Thoracic aorta (tissue), 2 donors: ENCODE measurements at regions not wholly inside any gene's neighbourhood (a gene's known extent, or its start where the extent isn't known, plus 50 kb on each side); places are given as distances from the start of the nearest gene placed in this dataset.

ENCODE experiments used
- ATAC-seq: fragments of 150-250 bp; one replicate; pipeline ENCODE4 v1.8.0; 2017; ENCODE audit warnings: low read depth; ENCODE audit not compliant: insufficient number of reproducible peaks, low FRiP score
- DNase-seq: peaks from one replicate; pipeline ENCODE4 v3.0.0-alpha.2; 2020; ENCODE audit warnings: low spot score
- H3K27ac ChIP-seq, 2 donors: fragments of 200-600 bp; sonication (generic); 1 replicate in 1 of 2; 2 replicates in 1 of 2; pipeline ENCODE4 v1.5.1; 2016; ENCODE audit warnings: mild to moderate bottlenecking in 2 of 2, moderate library complexity in 2 of 2
- H3K27me3 ChIP-seq: fragments of 200-600 bp; sonication (generic); replicated peaks from 2 replicates; pipeline ENCODE4 v1.6.0; 2016; ENCODE audit warnings: mild to moderate bottlenecking; ENCODE audit not compliant: insufficient read depth
- H3K36me3 ChIP-seq: fragments of 200-600 bp; sonication (generic); one replicate; pipeline ENCODE4 v1.5.1; 2016
- H3K4me1 ChIP-seq, 2 donors: fragments of 200-600 bp; sonication (generic); 1 replicate in 1 of 2; 2 replicates in 1 of 2; pipeline versions ENCODE4 v1.5.1 to v1.6.0; 2016; ENCODE audit warnings: low read depth in 2 of 2, mild to moderate bottlenecking in 1 of 2; ENCODE audit not compliant: control insufficient read depth in 1 of 2
- H3K4me3 ChIP-seq: fragments of 200-600 bp; sonication (generic); 2 replicates; pipeline ENCODE4 v1.5.1; 2016; ENCODE audit warnings: mild to moderate bottlenecking
- H3K9me3 ChIP-seq: fragments of 200-600 bp; sonication (generic); 2 replicates; pipeline ENCODE4 v1.5.1; 2016
- TF ChIP-seq, protein P1 (sequence below): fragments of 200-600 bp; sonication (generic); IDR thresholded peaks from one replicate; pipeline ENCODE4 v1.5.1; 2019; ENCODE audit warnings: antibody characterized with exemption

DNA sequence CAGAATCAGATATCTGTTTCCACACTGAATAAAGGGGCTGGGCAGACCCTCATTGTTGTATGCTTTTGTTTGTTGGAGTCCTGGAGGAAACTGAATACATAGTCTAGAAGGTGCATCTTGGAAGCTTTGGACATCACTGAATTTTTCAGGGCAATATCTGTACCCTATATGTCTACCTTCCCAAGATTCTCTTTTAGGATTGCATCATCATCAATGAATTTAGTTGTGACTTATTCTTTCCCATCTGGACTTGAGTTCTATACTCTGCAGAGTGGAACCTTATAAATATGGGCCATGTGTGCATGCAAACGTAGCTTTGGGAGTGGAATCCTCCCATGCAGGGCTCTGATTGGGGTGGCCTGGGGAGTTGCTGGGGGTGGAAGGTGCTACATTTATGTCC is 60.7 kb upstream of the PROKR2 start:
- no peaks in the 10 kb centered on the region for H3K36me3 ChIP-seq
- ATAC-seq (no peak), DNase-seq (no peak)
- H3K27me3 ChIP-seq: no peaks in the 10 kb centered on the region
- H3K4me3 ChIP-seq: no peak overlapping the region
- no peak overlapping the region for H3K27ac ChIP-seq
- H3K4me1 ChIP-seq: no peaks in the 10 kb centered on the region
- no peaks in the 10 kb centered on the region for H3K9me3 ChIP-seq
- TF ChIP-seq, protein P1, sequence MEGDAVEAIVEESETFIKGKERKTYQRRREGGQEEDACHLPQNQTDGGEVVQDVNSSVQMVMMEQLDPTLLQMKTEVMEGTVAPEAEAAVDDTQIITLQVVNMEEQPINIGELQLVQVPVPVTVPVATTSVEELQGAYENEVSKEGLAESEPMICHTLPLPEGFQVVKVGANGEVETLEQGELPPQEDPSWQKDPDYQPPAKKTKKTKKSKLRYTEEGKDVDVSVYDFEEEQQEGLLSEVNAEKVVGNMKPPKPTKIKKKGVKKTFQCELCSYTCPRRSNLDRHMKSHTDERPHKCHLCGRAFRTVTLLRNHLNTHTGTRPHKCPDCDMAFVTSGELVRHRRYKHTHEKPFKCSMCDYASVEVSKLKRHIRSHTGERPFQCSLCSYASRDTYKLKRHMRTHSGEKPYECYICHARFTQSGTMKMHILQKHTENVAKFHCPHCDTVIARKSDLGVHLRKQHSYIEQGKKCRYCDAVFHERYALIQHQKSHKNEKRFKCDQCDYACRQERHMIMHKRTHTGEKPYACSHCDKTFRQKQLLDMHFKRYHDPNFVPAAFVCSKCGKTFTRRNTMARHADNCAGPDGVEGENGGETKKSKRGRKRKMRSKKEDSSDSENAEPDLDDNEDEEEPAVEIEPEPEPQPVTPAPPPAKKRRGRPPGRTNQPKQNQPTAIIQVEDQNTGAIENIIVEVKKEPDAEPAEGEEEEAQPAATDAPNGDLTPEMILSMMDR: no peak

DNA sequence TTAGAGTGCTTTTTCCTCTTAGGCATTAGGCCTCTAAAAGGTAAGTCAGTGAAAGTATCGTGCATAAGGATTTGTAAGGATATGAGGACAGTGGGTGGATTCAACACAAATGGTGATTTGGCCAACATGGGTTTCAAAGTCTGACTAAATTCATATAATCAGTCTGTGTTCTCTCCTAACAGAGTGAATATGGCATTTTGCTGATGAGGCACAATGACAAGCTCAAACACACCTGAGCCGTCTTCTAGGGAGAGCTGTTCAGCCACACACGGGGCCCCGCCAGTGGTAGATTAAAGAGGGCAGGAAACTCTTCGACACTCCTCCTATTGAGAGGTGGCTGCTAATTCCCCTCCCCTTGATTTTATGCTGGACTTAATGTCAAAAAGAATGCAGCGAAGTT is 59.5 kb upstream of the PROKR2 start:
- no peaks in the 10 kb centered on the region for H3K36me3 ChIP-seq
- H3K4me3 ChIP-seq: no peak overlapping the region
- ATAC-seq (no peak), DNase-seq (no peak)
- no peak overlapping the region for H3K27ac ChIP-seq
- H3K27me3 ChIP-seq: no peaks in the 10 kb centered on the region
- H3K9me3 ChIP-seq: no peaks in the 10 kb centered on the region
- H3K4me1 ChIP-seq: no peaks in the 10 kb centered on the region
- TF ChIP-seq, protein P1: no peak

DNA sequence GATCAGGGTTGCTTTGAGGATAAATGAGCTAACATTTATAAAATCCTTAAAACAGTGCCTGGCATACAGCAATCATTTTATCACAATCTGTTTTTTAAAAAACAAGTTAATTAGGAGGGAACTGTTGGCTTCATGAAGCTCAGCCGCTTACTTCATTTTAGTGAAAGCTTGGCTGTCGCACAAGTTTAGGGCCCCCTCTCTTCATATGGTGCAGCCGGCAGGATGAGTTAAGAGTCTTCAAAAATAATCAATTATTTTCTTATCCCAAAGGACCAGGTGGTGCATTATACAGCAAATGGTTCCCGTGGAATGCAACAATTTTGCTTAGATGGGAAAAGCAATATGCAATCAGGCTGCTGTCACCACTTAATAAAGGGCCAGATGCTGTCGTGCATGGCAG is 57.4 kb upstream of the PROKR2 start:
- H3K9me3 ChIP-seq: no peaks in the 10 kb centered on the region
- TF ChIP-seq, protein P1: no peak
- no peaks in the 10 kb centered on the region for H3K36me3 ChIP-seq
- H3K4me1 ChIP-seq: no peaks in the 10 kb centered on the region
- H3K27ac ChIP-seq: no peak overlapping the region
- H3K4me3 ChIP-seq: no peak overlapping the region
- ATAC-seq: no peak
- no peaks in the 10 kb centered on the region for H3K27me3 ChIP-seq
- DNase-seq: no peak

DNA sequence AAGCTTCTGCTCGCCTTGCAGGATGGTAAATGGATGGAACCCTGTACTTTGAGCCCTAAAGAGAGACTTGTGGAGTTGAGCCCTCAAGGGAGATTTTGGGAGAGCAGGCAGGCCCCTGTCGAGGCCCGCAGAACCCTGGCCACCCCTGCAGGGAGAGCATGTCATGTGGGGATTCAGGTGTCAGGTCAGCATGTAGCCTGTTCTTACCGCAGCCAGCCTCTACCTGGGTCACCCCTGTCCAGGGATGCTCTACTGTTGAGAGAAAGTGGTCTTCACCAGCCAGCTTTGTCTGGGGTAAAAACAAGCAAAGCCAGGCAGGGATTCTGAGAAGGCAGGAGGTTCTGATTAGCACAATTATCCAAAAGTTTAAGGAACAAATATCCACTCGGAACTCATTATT is 55.6 kb upstream of the PROKR2 start:
- Histone ChIP-seq H3K36me3 (no peaks in the 10 kb centered on the region), H3K4me3 (no peak overlapping the region), H3K4me1 (no peaks in the 10 kb centered on the region), H3K27ac (no peak overlapping the region), H3K27me3 (no peaks in the 10 kb centered on the region), H3K9me3 (no peaks in the 10 kb centered on the region)
- ATAC-seq (no peak), DNase-seq (no peak)
- TF ChIP-seq, protein P1: no peak

DNA sequence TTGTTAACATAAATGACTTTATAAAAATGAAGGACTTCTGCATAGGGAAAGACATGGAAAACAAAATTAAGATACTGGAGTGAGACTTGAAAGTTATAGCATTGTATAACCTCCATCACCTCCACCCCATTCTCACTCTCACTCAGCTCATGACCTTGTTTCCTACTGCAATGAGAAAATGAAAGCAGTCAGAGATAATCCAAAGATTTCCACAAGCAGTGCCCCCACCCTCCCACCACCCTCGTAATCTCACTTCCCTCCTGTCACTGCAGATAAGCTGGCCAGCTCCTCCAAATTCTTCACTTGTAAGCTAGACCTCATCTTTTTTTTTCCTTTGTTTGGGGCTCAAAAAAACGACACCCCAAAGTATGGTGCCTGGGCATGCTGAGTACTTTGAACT is 52.9 kb upstream of the PROKR2 start:
- Histone ChIP-seq H3K36me3 (no peaks in the 10 kb centered on the region), H3K27me3 (no peaks in the 10 kb centered on the region), H3K4me3 (no peak overlapping the region), H3K9me3 (no peaks in the 10 kb centered on the region), H3K27ac (no peak overlapping the region), H3K4me1 (no peaks in the 10 kb centered on the region)
- ATAC-seq (no peak), DNase-seq (no peak)
- TF ChIP-seq, protein P1: no peak
